ENCODE measurements at regions not wholly inside any gene's neighbourhood (a gene's known extent, or its start where the extent isn't known, plus 50 kb on each side); places are given as distances from the start of the nearest gene placed in this dataset.

DNA sequence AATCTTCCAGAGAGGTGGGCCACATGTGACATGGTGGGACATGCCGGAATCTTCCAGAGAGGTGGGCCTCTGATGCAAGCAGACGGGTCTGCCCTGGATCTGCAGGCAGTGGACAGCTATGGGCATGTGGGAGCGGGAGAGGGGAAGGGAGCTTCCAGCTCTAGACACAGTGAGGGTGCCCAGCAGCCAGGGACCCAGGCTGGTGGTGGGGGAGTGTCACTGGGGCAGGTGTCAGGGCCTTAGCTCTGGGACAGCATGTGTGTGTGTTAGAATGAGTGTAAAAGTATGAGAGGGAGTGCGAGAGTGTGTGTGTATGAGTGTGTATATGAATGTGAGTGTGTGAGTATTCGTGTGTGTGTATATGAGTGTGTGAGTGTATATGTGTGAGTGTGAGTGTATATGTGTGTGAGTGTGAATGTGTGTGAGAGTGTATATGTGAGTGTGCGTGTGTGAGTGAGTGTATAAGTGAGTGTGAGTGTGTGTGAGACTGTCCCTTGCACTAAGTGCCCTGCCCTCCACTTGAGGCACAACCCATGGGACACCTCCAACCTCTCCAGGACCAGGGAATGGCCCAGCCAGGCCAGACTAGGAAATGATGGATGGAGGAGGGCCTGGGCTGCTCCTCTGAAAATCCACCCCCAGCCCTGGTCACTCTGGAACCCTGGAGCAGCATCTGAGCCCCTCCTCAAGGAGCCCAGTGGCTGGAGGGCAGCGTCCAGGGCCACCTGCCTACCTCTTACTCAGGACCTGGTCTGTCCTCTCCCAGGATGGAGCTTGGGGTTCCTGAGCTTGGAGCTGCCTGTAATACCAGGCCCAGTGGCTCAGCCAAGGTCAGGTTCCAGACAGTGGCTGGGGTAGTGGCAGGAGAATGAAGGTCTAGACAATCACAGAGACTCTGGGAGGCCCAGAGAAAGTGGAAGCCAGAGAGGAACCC is 122.2 kb downstream of the C9orf50 start:
- intact Hi-C loops (cut with DNase I; ENCODE audit: low total_unique reads): loop anchor here (5.0 kb wide), 2 partner anchors 109 to 166 kb away; no protein-coding TSS in a partner anchor
- peak overlapping the region; percentile 62 to 73 for H3K4me3 ChIP-seq
- TF ChIP-seq, protein P1, sequence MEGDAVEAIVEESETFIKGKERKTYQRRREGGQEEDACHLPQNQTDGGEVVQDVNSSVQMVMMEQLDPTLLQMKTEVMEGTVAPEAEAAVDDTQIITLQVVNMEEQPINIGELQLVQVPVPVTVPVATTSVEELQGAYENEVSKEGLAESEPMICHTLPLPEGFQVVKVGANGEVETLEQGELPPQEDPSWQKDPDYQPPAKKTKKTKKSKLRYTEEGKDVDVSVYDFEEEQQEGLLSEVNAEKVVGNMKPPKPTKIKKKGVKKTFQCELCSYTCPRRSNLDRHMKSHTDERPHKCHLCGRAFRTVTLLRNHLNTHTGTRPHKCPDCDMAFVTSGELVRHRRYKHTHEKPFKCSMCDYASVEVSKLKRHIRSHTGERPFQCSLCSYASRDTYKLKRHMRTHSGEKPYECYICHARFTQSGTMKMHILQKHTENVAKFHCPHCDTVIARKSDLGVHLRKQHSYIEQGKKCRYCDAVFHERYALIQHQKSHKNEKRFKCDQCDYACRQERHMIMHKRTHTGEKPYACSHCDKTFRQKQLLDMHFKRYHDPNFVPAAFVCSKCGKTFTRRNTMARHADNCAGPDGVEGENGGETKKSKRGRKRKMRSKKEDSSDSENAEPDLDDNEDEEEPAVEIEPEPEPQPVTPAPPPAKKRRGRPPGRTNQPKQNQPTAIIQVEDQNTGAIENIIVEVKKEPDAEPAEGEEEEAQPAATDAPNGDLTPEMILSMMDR (IDR thresholded peaks at IDR 0.05): no peak
- no peaks in the 10 kb centered on the region for H3K27me3 ChIP-seq
- peak overlapping the region; percentile 100 for H3K27ac ChIP-seq
- DNase-seq: no peak
- peaks cover 10 to 71% (median 65%) of the 10 kb centered on the region in 4 donors for H3K4me1 ChIP-seq
- no peaks in the 10 kb centered on the region for H3K9me3 ChIP-seq
- peaks cover 5 to 13% (median 8%) of the 10 kb centered on the region in 3 donors for H3K36me3 ChIP-seq

GRCh38 chr9:129497813-129498450 is 123.0 kb downstream of the C9orf50 start:
- TF ChIP-seq, protein P1 (IDR thresholded peaks at IDR 0.05): no peak
- peaks cover 10 to 76% (median 71%) of the 10 kb centered on the region in 4 donors for H3K4me1 ChIP-seq
- peak overlapping the region; percentile 62 to 73 for H3K4me3 ChIP-seq
- peak in 1 of 2 donors; percentile 76 for DNase-seq
- intact Hi-C loops (cut with DNase I; ENCODE audit: low total_unique reads): loop anchor here (5.0 kb wide), 2 partner anchors 109 to 166 kb away; no protein-coding TSS in a partner anchor
- peak overlapping the region; percentile 100 for H3K27ac ChIP-seq
- no peaks in the 10 kb centered on the region for H3K9me3 ChIP-seq
- H3K27me3 ChIP-seq: no peaks in the 10 kb centered on the region
- peaks cover 0 to 5% (median under 1%) of the 10 kb centered on the region in 3 donors for H3K36me3 ChIP-seq

DNA sequence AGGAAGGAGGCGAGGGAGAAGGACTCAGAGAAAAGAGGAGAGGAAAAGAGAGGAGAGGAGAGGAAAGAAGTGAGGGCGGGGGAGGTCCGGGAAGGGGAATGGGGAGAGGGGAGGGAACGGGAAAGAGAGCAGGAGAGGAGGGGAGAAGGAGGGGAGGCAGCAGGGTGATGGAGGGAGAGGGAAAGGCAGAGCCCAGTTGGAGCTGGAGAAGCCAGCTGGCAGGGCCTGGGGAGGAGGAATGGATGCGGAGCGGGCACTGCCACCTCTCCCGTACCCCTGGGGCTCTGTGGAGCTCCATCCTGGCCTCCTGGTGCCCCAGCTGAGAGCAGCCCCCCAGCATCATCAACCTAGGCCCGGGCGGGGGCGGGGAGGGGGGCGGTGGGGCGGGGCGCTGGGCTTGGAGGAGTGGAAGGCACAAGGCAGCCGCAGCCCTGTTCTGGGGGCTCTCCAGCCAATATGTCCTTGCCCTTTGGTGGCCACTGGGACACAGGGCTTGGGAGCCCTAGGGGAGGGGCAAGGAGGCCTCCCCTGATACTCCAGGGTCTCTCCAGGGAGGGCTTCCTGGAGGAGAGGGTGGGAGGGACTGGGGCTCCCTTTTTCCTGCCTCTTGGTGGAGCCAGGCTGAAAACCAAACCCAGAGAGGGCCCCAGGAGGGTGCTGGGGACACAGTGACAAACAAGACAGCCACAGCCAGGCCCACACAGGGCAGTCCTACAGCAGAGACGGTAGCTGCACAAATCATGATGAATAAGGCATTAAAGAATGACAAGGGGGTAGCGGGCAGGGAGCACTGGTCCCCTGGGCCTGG is 123.7 kb downstream of the C9orf50 start:
- H3K4me1 ChIP-seq: peaks cover 10 to 84% (median 76%) of the 10 kb centered on the region in 4 donors
- H3K4me3 ChIP-seq: peak overlapping the region; percentile 62 to 73
- TF ChIP-seq, protein P1 (IDR thresholded peaks at IDR 0.05): no peak
- intact Hi-C loops (cut with DNase I; ENCODE audit: low total_unique reads): loop anchor here (5.0 kb wide), 2 partner anchors 110 to 165 kb away; no protein-coding TSS in a partner anchor
- H3K27me3 ChIP-seq: no peaks in the 10 kb centered on the region
- H3K9me3 ChIP-seq: no peaks in the 10 kb centered on the region
- peak overlapping the region; percentile 100 for H3K27ac ChIP-seq
- peak; percentile 59 to 80 for DNase-seq
- peaks cover 0 to 3% (median 0%) of the 10 kb centered on the region in 3 donors for H3K36me3 ChIP-seq

- intact Hi-C loops (cut with DNase I; ENCODE audit: low total_unique reads): loop anchor here (5.0 kb wide), 2 partner anchors 111 to 164 kb away; no protein-coding TSS in a partner anchor
Measured at GRCh38 chr9:129496473-129497004, 124.4 kb downstream of the C9orf50 start.

More at GRCh38 chr9:129496473-129497004, 124.4 kb downstream of the C9orf50 start:
- H3K4me1 ChIP-seq: peaks cover 10 to 88% (median 83%) of the 10 kb centered on the region in 4 donors
- no peaks in the 10 kb centered on the region for H3K9me3 ChIP-seq
- H3K27ac ChIP-seq: peak overlapping the region; percentile 100
- peak; percentile 98 for DNase-seq
- peak overlapping the region; percentile 62 to 73 for H3K4me3 ChIP-seq
- TF ChIP-seq, protein P1 (IDR thresholded peaks at IDR 0.05): no peak
- H3K27me3 ChIP-seq: no peaks in the 10 kb centered on the region
- H3K36me3 ChIP-seq: peaks cover 0 to 3% (median 0%) of the 10 kb centered on the region in 3 donors

All from tibial artery (tissue), 4 donors.